Stimulated activated CD4-positive, alpha-beta T cell treated with anti-CD3 and anti-CD28 coated beads, TNF-alpha, amount 100 ng/mL, for 48 hours (primary cell): ENCODE measurements at regions not wholly inside any gene's neighbourhood (a gene's known extent, or its start where the extent isn't known, plus 50 kb on each side); places are given as distances from the start of the nearest gene placed in this dataset.

ENCODE experiments used
- DNase-seq, 3 donors: peaks; one replicate each; pipeline ENCODE4 v3.0.0-alpha.2; 2020; ENCODE audit warnings: low read depth in 3 of 3

- no peak for DNase-seq
These were observed 491.5 kb upstream of the TGFBR2 start for GRCh38 chr3:30114918-30115317.

- DNase-seq = no peak
These were observed 484.0 kb upstream of the TGFBR2 start for GRCh38 chr3:30122359-30122758.

- DNase-seq = no peak
These were observed 483.2 kb upstream of the TGFBR2 start for GRCh38 chr3:30123224-30123623.

- no peak for DNase-seq
These were observed 482.6 kb upstream of the TGFBR2 start for GRCh38 chr3:30123755-30124154.

GRCh38 chr3:30124435-30125370 lies 481.7 kb upstream of the TGFBR2 start:
- DNase-seq = no peak

GRCh38 chr3:30129765-30130164 lies 476.6 kb upstream of the TGFBR2 start:
- no peak for DNase-seq

- no peak for DNase-seq
These were observed 476.0 kb upstream of the TGFBR2 start for GRCh38 chr3:30130391-30130790.

GRCh38 chr3:30131191-30131590 lies 475.2 kb upstream of the TGFBR2 start:
- no peak for DNase-seq

- DNase-seq = no peak
These were observed 471.2 kb upstream of the TGFBR2 start for GRCh38 chr3:30135190-30135589.

GRCh38 chr3:30139283-30139682 lies 467.1 kb upstream of the TGFBR2 start:
- no peak for DNase-seq

- no peak for DNase-seq
These were observed 465.9 kb upstream of the TGFBR2 start for GRCh38 chr3:30140356-30141075.

GRCh38 chr3:30141178-30141581 lies 465.2 kb upstream of the TGFBR2 start:
- DNase-seq = no peak

GRCh38 chr3:30141927-30142326 lies 464.5 kb upstream of the TGFBR2 start:
- no peak for DNase-seq

- DNase-seq = no peak
These were observed 463.5 kb upstream of the TGFBR2 start for GRCh38 chr3:30142946-30143345.

- no peak for DNase-seq
These were observed 461.1 kb upstream of the TGFBR2 start for GRCh38 chr3:30145281-30145680.

GRCh38 chr3:30146978-30147377 lies 459.4 kb upstream of the TGFBR2 start:
- DNase-seq = no peak

GRCh38 chr3:30154853-30155252 lies 451.5 kb upstream of the TGFBR2 start:
- no peak for DNase-seq

- DNase-seq = no peak
These were observed 450.6 kb upstream of the TGFBR2 start for GRCh38 chr3:30155755-30156154.

- DNase-seq = no peak
These were observed 449.6 kb upstream of the TGFBR2 start for GRCh38 chr3:30156586-30157498.

GRCh38 chr3:30161375-30161774 lies 445.0 kb upstream of the TGFBR2 start:
- DNase-seq = no peak

GRCh38 chr3:30162579-30162978 lies 443.8 kb upstream of the TGFBR2 start:
- DNase-seq = no peak

- no peak for DNase-seq
These were observed 439.9 kb upstream of the TGFBR2 start for GRCh38 chr3:30166535-30166934.
